T1000 (cell line): ENCODE measurements at regions not wholly inside any gene's neighbourhood (a gene's known extent, or its start where the extent isn't known, plus 50 kb on each side); places are given as distances from the start of the nearest gene placed in this dataset.
"Not testable (repeated sequence)": the region's sequence is repeated elsewhere in the genome, so short reads cannot be mapped to it uniquely, and the experiment has no call there.

Experiments
- DNase-seq: peaks from one replicate; lab custom pipeline; 2025; ENCODE audit warnings: mixed read lengths; lab: John Stamatoyannopoulos, UW

DNA sequence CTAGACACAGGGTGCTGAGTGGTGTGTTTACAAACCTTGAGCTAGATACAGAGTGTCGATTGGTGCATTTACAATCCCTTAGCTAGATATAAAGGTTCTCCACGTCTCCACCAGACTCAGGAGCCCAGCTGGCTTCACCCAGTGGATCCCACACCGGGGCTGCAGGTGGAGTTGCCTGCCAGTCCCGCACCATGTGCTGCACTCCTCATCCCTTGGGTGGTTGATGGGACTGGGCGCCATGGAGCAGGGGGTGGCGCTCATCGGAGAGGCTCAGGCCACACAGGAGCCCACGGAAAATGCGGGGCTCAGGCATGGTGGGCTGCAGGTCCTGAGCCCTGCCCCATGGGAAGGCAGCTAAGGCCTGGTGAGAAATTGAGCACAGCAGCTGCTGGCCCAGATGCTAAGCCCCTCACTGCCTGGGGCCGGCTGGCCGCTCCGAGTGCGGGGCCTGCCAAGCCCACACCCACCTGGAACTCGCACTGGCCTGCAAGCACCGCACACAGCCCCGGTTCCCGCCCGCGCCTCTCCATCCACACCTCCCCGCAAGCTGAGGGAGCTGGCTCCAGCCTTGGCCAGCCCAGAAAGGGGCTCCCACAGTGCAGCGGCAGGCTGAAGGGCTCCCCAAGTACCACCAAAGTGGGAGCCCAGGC is 418.4 kb downstream of the KIF20B start:
- not testable (repeated sequence) for DNase-seq

DNA sequence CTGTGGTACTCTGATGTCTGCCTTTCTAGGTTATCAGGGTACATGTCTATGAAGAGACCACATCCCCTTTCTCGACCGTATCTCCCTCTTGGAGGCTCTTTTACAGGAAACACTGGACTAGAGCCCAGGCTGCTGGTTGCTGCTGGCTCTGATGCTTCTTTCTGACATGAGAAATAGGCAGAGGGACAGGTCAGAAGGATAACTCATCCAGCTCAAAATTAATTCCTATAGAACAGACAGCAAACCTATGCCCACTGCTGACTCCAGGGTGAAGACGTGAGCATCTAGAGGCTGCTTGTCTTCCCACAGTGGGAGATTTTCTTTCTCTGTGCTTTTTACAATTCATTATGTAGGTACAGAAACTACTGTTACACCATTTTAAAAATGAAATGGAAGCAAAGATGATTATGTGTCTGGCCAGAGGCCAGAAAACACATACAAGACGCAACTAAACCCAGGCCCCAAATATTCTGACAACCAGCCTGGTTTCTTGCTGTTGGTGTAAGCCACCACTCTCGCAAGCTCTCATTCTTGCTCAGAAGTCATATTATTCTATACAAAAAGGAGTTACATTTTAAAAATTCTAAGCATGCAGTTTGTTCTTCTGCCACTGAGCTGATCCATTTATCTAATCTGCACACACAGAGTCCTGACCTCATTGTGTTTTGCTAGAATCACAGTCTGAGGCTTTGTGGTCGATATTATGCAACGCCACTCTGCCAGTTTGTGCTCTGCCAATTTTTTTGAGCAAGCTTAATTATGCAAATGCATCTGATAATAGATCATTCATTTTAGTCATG is 424.3 kb downstream of the KIF20B start:
- DNase-seq = no peak

DNA sequence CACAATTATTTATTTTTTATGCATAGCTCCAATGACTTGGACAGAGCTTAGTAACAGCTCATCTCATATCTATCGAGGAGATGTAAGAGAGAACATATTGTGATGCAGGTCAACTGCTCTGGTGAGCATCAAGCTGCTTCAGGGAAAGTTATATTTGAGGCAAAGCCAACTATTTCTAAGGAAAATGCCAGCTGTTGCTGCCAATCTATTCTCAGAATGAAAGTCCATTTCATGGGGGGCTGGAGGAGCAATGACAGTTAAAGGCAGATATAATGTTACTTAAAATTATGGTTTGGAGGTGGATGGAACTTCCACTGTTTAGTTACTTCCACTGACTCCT is 424.8 kb downstream of the KIF20B start:
- no peak for DNase-seq

DNA sequence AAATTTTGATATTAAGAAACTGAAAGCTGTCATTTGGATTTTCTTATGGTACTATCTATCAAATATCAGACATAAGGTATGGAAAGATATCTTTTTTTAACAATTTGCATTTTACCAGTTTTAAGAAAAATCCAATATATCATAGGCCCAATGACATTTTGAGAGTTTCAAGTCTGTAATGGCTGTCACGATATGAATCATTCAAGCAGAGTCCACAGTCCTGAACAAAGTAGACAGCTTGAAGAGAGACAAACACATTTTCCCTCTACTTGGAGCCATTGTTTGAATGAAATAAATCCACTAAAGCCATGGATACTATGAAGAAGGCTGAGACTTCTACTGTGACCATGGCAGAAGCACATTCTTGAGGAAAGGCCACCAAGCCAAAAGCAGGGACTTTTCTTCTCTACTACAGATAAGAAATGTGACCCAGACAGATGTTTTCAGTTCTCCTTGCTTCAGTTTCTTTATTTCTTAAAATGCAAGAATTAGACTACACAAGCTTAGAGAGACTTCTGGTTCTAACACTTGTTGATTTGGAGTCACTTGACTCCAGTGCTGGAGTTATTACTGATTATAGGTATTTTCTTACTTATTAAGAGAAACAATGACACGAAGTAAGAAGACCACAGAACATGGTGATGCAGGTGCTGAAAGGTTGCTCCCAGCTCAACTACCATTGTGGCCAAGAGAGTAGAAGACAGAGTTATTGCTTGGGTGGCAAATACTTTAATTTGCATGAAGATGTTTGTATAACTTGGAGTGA is 429.1 kb downstream of the KIF20B start:
- no peak for DNase-seq

GRCh38 chr10:90133606-90134005 is 432.2 kb downstream of the KIF20B start:
- DNase-seq = no peak

DNA sequence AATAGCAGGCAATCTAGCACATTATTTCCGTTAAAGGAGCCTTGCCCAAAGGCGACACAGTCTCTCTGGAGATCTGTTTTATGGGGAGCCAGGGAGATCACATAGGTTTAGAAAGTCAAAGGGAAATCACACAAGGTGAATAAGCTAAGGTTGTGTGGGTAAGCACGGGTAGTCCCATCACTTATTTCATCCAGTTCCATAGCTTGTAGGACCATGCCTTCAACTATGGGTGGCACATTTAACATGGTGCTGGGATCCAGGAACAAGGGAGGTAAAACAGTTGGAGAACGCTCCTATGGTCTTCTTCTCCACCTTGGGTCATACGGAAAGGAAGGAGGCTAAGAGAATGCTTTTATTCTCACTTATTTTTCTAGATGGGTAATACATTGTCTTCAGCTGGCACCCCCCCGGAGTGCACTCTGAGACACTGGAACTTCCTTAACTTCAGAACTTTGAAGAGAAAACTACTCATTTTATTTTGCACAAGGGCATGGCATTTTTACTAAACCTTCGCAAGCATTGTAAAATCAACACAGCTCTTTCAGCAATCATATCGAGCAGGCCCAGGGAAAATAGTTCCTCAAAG is 435.4 kb downstream of the KIF20B start:
- no peak for DNase-seq

- DNase-seq = no peak
Measured at GRCh38 chr10:90138844-90139243, 437.5 kb downstream of the KIF20B start.

- no peak for DNase-seq
Measured at GRCh38 chr10:90141791-90142190, 440.4 kb downstream of the KIF20B start.

DNA sequence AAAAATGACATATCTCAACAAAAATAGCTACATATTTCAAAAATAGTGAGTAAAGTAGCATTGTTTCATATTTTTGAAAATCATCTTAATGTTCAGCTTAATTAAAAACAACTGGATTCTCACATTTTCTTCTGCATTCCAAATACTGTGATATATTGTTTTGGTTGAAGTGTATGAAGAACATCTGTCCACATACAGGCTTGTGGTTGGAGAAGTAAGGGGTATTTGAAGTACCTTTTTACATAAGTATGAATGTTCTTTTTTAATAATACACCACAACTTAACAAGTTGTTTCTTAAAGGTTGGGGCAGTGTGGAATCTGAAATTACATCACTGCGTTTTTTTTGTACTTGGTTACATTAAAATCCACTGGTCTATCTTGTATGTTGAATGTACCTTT is 442.5 kb downstream of the KIF20B start:
- no peak for DNase-seq

- no peak for DNase-seq
Measured at GRCh38 chr10:90148116-90148855, 446.9 kb downstream of the KIF20B start.

DNA sequence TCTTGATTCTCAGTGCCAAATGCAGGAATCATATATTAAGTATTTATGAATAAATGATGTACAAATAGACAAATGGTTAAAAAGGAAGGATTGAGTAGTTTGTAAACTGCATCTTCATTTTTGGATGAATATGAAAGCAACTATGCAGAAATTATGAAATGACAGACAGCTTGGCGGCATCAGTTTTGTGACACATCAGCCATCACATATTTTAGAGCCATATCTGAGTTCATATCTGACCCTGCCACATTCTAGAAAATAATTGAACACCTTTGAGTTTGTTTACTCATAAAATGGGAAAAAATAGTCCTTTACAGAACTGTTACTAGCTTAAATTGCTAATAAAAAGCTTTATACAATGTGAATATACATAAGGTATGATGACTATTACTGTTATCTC is 448.2 kb downstream of the KIF20B start:
- no peak for DNase-seq

DNA sequence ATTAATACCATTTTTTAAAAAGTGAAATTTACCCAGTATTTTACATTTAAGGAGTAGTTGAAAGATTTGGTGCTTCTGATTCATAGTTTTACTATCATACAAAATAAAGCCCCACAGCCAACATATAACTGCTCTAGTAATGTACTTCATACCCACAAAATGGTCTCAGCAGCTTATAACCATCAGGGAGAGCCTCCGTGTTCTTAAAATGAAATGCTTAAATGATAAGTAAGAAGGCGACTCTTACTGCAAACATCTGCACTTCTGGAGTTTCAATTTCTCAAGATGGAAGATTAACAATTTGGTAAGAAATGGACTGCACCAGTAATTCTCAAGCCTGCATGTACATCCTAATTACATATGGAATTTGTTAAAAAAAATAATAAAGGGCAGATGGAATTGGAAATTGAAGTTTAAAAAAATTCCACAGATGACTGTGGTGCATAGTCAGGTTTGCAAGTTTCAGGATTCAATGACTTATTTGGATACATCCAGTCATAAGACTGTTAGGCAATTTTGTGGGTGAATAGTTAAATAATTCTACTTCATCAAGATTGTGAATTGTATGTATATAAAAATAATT is 461.0 kb downstream of the KIF20B start:
- no peak for DNase-seq

DNA sequence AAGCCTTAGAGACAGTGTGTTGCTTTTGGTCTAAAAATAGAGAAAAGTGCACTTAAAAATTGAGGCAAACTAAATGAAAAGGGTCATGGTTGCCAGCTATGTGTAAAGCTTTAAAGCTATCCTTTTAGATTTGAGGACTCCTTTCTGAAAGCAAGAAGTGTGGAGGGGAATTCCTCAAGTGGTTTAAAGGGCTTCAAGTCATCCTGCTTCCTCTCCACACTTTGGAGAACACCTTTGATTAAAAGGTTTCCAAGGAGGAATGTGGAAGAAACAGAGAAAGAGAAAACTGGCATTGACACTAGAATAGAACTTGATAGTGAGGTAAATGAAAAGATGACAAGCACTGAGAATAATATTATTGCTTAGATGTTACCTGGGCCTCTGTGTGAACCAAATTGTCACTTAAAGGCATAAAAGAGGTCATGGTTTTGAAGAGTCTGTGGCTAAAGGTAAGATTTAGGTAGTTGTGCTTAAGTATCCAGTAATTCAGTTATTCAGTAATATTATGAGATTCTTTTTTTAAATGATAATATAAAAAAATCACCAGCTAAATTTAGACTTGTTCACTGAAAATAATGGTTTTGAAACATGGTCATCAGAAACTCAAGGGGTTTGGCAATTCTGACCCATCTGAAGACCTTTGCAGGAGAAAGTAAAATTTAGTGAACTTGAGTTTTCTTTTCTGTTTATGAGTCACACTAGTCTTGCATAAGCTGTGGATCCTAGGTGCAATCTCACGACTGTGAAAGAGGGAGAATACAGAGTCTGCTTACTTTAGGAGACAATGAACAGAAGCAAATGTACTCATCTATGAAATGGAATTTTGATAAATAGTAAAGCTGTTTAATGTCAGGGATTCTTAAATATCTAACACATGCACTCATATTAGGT is 466.0 kb downstream of the KIF20B start:
- no peak for DNase-seq

DNA sequence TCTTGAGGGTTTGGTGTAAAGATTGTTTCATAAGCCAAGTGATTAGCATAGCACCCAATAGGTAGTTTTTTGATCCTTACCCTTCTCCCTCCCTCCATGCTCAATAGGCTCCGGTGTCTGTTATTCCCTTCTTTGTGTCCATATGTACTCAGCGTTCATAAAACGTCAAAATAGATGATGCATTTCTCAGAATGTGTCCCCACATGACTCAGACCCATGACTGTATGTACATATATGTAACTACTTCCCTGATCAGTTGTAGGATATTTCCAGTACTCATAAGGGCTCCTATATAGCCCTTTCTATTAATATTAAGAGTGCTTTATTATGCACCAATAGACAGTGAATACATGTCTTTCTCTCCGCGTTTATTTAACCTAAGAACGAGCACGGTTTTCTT is 466.9 kb downstream of the KIF20B start:
- no peak for DNase-seq

- DNase-seq = no peak
Measured at GRCh38 chr10:90171014-90171722, 469.8 kb downstream of the KIF20B start.

DNA sequence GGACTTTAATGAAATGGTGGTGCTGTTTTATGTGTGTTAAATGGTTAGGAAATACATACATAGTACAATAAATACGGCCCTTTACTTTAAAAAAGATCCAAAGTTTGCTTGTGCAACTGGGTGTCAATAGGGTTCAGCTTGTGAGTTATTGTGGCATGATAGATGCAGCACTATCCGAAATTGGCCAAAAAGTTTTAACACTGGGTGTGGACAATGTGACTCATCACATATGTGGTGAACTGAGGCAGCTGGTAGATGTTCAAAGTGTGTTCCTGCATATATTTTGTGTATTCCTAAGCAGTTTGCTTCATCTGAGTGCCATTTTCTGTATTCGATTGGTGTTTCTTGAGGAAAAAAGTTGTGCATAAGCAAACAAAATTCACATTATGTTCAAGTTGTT is 473.1 kb downstream of the KIF20B start:
- no peak for DNase-seq

DNA sequence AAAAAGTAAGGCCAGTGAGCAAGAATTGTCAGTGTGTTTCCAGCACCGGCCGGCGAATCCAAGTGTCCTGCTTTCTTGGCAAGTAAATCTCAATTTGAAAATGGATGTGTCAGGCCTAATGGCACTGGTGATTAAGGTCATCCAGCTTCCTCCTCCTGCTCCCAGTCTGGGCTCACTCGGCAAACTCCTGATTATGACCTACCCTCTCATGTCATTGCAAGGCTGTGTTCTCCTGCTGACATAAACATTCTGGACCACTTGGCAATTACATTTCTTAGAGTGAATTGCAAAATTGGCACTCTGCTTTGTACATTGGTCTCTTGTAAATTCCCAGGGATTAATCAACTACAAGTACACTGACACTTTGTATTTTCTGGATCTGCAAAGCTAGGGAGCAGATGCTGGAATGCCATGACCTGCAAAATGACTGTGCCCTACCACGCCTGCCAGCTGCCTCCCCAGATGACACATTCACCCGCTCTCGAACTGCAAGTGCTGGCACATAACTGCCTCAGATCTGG is 473.8 kb downstream of the KIF20B start:
- no peak for DNase-seq

DNA sequence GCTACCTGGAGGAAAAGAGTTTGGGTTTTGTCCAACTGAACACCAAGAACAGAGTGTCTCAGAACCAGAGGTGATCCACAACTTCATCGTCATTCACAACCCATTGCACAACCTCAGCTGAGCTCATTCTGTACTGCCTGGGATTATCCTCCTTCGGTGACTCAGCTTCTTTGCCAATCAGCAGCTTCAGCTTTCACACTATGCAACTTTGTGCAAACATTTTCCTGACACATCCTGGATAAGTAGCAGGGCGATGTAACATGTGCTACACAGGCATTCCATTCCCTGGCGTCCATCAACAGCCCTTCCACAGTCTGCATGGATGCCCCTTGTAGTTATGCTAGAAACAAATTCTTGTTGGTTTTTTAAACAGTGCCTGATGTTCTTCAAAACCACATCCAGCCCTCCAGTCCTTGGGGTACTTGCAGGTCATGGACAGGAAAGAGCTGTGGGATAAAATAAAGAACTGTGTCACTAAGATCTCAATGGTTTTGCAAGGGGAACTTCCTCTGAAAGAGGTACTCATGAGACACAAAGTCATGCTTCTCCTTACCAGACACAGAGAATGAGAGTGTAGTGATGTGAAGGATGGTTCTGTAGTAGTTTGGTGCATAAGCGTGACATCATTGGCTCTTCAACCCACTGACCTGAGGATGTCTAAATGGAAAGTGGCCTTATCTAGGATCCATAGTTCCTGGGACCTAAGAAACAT is 478.5 kb downstream of the KIF20B start:
- DNase-seq = peak; percentile 57
